OCI-LY1 (cell line): ENCODE measurements at regions not wholly inside any gene's neighbourhood (a gene's known extent, or its start where the extent isn't known, plus 50 kb on each side); places are given as distances from the start of the nearest gene placed in this dataset.

Experiments
- H2AFZ ChIP-seq: fragments of 200-600 bp; sonication (generic), shearing (Covaris generic); 2 replicates; pipeline ENCODE4 v1.6.0; 2014; ENCODE audit warnings: antibody characterized with exemption, mild to moderate bottlenecking, low read length
- H3F3A ChIP-seq: fragments of 200-600 bp; sonication (generic), shearing (Covaris generic); 2 replicates; pipeline ENCODE4 v1.6.0; 2014; ENCODE audit warnings: mild to moderate bottlenecking, antibody characterized with exemption, low read length, moderate library complexity; ENCODE audit not compliant: insufficient read depth
- H3K27ac ChIP-seq: fragments of 200-600 bp; sonication (generic); 2 replicates; pipeline ENCODE4 v1.5.1; 2014; ENCODE audit warnings: low read length, mixed run types, mild to moderate bottlenecking, low read depth; ENCODE audit not compliant: poor library complexity, severe bottlenecking
- H3K27me3 ChIP-seq: fragments of 200-600 bp; sonication (generic); 2 replicates; pipeline ENCODE4 v1.6.0; 2014; ENCODE audit warnings: antibody characterized with exemption, mild to moderate bottlenecking, low read length, moderate library complexity; ENCODE audit not compliant: insufficient read depth
- H3K36me3 ChIP-seq: fragments of 200-600 bp; sonication (generic); 2 replicates; pipeline ENCODE4 v1.6.1; 2014; ENCODE audit warnings: mild to moderate bottlenecking, antibody characterized with exemption, low read length, moderate library complexity, mixed read lengths; ENCODE audit not compliant: insufficient read depth
- H3K4me1 ChIP-seq: fragments of 200-600 bp; sonication (generic); 2 replicates; pipeline ENCODE4 v1.5.1; 2014; ENCODE audit warnings: mild to moderate bottlenecking, low read length, moderate library complexity; ENCODE audit not compliant: insufficient read depth, severe bottlenecking
- H3K4me2 ChIP-seq: fragments of 200-600 bp; sonication (generic), shearing (Covaris generic); 2 replicates; pipeline ENCODE4 v1.6.1; 2014; ENCODE audit warnings: low read length
- H3K4me3 ChIP-seq: fragments of 200-600 bp; sonication (generic); 2 replicates; pipeline ENCODE4 v1.5.1; 2014; ENCODE audit warnings: low read length, low read depth, mild to moderate bottlenecking, mixed read lengths; ENCODE audit not compliant: poor library complexity, severe bottlenecking
- H3K79me2 ChIP-seq: fragments of 200-600 bp; shearing (Covaris generic); 2 replicates; pipeline ENCODE4 v1.6.1; 2016; ENCODE audit warnings: mixed run types, low read length, mixed read lengths; ENCODE audit not compliant: insufficient read depth
- H3K9ac ChIP-seq: fragments of 200-600 bp; sonication (generic), shearing (Covaris generic); 2 replicates; pipeline ENCODE4 v1.6.1; 2014; ENCODE audit warnings: mild to moderate bottlenecking, low read length, mixed read lengths
- H3K9me2 ChIP-seq: fragments of 200-600 bp; sonication (generic), shearing (Covaris generic); 2 replicates; pipeline ENCODE4 v1.6.1; 2014; ENCODE audit warnings: low read depth, mild to moderate bottlenecking, low read length, mixed read lengths
- H3K9me3 ChIP-seq: fragments of 200-600 bp; shearing (Covaris generic); 2 replicates; pipeline ENCODE4 v1.6.1; 2014; ENCODE audit warnings: low read length, mixed read lengths
- H4K20me1 ChIP-seq: fragments of 200-600 bp; sonication (generic), shearing (Covaris generic); 2 replicates; pipeline ENCODE4 v1.6.0; 2016; ENCODE audit warnings: mild to moderate bottlenecking, low read length; ENCODE audit not compliant: insufficient read depth
- CTCF ChIP-seq: fragments of 200-600 bp; sonication (generic), shearing (Covaris generic); IDR thresholded peaks from 2 replicates; pipeline ENCODE4 v1.5.1; 2017; ENCODE audit warnings: mild to moderate bottlenecking, antibody characterized with exemption, low read length, moderate library complexity, mixed read lengths
- EZH2 ChIP-seq: fragments of 200-600 bp; sonication (generic), shearing (Covaris generic); IDR thresholded peaks from 2 replicates; pipeline ENCODE4 v1.8.0; 2017; ENCODE audit warnings: borderline replicate concordance, mixed run types, mild to moderate bottlenecking, antibody characterized with exemption, low read length, moderate library complexity, mixed read lengths

- Histone ChIP-seq H3K4me2 (no peak overlapping the region), H3F3A (no peaks in the 10 kb centered on the region), H3K9me2 (no peaks in the 10 kb centered on the region), H2AFZ (no peak overlapping the region), H4K20me1 (no peaks in the 10 kb centered on the region), H3K79me2 (no peaks in the 10 kb centered on the region), H3K27me3 (no peaks in the 10 kb centered on the region), H3K4me3 (no peak overlapping the region), H3K9ac (no peak overlapping the region), H3K27ac (no peak overlapping the region), H3K9me3 (no peaks in the 10 kb centered on the region), H3K4me1 (no peaks in the 10 kb centered on the region), H3K36me3 (no peaks in the 10 kb centered on the region)
- TF ChIP-seq CTCF (no peak), EZH2 (no peak)
These were observed 308.1 kb downstream of the LIG4 start for GRCh38 chr13:107907065-107907805.

GRCh38 chr13:107906131-107906530 lies 309.2 kb downstream of the LIG4 start:
- Histone ChIP-seq H3K36me3 (no peaks in the 10 kb centered on the region), H2AFZ (no peak overlapping the region), H3K9me2 (no peaks in the 10 kb centered on the region), H3K4me1 (no peaks in the 10 kb centered on the region), H3K27ac (no peak overlapping the region), H3K9ac (no peak overlapping the region), H4K20me1 (no peaks in the 10 kb centered on the region), H3F3A (no peaks in the 10 kb centered on the region), H3K9me3 (no peaks in the 10 kb centered on the region), H3K27me3 (no peaks in the 10 kb centered on the region), H3K4me2 (no peak overlapping the region), H3K4me3 (no peak overlapping the region), H3K79me2 (no peaks in the 10 kb centered on the region)
- TF ChIP-seq EZH2, result no peak
- TF ChIP-seq CTCF, result no peak

DNA sequence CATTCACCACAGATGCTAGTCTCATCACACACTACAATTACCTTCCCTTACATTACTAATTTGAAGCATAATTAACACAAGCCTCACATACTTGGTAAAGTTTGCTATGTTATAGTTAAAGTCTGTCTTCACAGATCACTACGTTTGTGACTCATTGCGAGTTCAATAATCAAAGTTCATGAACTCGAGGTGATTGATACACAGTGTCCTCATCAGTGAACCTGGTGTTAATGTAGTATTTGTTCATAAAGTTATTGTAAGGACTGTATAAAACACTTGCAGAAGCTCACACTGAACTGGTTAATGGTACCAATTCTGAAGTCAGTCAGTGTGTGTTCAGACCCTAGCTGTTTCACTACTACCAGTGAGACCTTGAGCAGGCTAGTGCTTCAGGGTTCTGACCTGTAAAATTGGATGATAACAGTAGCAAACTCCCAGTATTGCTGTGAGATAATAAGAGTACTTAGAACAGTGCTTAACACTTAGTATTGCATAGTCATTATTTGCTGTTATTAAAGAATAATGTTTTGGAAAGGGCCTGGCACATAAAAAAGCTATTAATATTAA lies 313.3 kb downstream of the LIG4 start:
- no peak for TF ChIP-seq CTCF
- no peak for TF ChIP-seq EZH2
- Histone ChIP-seq H3K4me2 (no peak overlapping the region), H3K27me3 (no peaks in the 10 kb centered on the region), H3K9me2 (no peaks in the 10 kb centered on the region), H3K4me1 (no peaks in the 10 kb centered on the region), H3K27ac (no peak overlapping the region), H3K9me3 (no peaks in the 10 kb centered on the region), H3K36me3 (no peaks in the 10 kb centered on the region), H2AFZ (no peak overlapping the region), H3K4me3 (no peak overlapping the region), H3F3A (no peaks in the 10 kb centered on the region), H3K79me2 (no peaks in the 10 kb centered on the region), H4K20me1 (no peaks in the 10 kb centered on the region), H3K9ac (no peak overlapping the region)
